Tibial nerve (tissue), 4 donors: ENCODE measurements at regions not wholly inside any gene's neighbourhood (a gene's known extent, or its start where the extent isn't known, plus 50 kb on each side); places are given as distances from the start of the nearest gene placed in this dataset.

Source experiments
- DNase-seq, 2 donors: peaks; one replicate each; pipeline ENCODE4 v3.0.0-alpha.2; 2019; ENCODE audit warnings: low spot score in 2 of 2
- H3K27ac ChIP-seq, 4 donors: fragments of 200-600 bp; sonication (generic) in 3 of 4; one replicate each; pipeline ENCODE4 v1.5.1; 2017 to 2019; ENCODE audit warnings: mild to moderate bottlenecking in 1 of 4
- H3K27me3 ChIP-seq, 2 donors: fragments of 200-600 bp; sonication (generic) in 1 of 2; one replicate each; pipeline versions ENCODE4 v1.5.1 to v1.6.0; 2017 to 2019
- H3K36me3 ChIP-seq, 3 donors: fragments of 200-600 bp; sonication (generic); one replicate each; pipeline ENCODE4 v1.5.1; 2018 to 2019
- H3K4me1 ChIP-seq, 4 donors: fragments of 200-600 bp; sonication (generic) in 3 of 4; one replicate each; pipeline ENCODE4 v1.5.1; 2017 to 2019
- H3K4me3 ChIP-seq, 4 donors: fragments of 200-600 bp; sonication (generic) in 3 of 4; one replicate each; pipeline ENCODE4 v1.5.1; 2017 to 2019; ENCODE audit warnings: mild to moderate bottlenecking in 1 of 4, moderate library complexity in 1 of 4
- H3K9me3 ChIP-seq, 4 donors: fragments of 200-600 bp; sonication (generic) in 3 of 4; one replicate each; pipeline ENCODE4 v1.5.1; 2017 to 2019
- EP300 ChIP-seq, 2 donors: sonication (generic); formaldehyde crosslinking; IDR thresholded peaks; one replicate each; pipeline ENCODE4 v1.6.1; 2017; ENCODE audit warnings: antibody characterized with exemption in 2 of 2, mild to moderate bottlenecking in 1 of 2
- POLR2A ChIP-seq, 2 donors: fragments of 450-650 bp; IDR thresholded peaks; one replicate each; pipeline ENCODE4 v1.6.1; 2017; ENCODE audit warnings: antibody characterized with exemption in 2 of 2, mild to moderate bottlenecking in 2 of 2, moderate library complexity in 2 of 2
- WGBS, 2 donors: methylation state at CpG; one replicate each; pipeline ENCODE4 v1.1.5; 2018; 5-methylcytosine and 5-hydroxymethylcytosine counted together
- TF ChIP-seq, protein P1 (sequence below), 5 experiments: fragments of 200-600 bp in 3 of 5; fragments of 450-650 bp in 2 of 5; sonication (generic) in 3 of 5; IDR thresholded peaks; one replicate each; pipeline ENCODE4 v1.5.1; 2016 to 2019; ENCODE audit warnings: antibody characterized with exemption in 5 of 5, mild to moderate bottlenecking in 3 of 5, moderate library complexity in 2 of 5

DNA sequence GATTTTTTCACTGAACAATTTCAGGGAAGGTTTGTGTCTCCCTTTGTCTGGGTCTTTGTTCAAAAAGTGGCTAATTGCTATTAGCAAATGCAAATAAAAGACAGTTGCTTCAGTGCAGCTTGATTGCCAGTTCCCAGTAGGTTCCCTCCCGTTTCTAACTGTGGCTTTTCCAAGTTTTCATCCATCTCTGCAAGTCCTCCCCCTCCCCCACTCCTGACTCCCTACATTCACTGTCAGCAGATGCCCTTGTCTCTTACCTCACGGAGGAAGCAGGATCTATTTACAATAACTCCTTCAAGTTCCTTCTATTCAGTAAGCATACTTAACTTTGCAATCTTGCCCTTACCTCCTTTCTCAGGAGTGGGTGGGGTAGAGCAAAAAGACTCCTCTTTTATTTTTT is 55.4 kb upstream of the SCEL start:
- 31 to 36% methylated on average over 2 of the region's 2 CpGs for WGBS, 2 donors
- Histone ChIP-seq H3K4me1 (peaks cover 0 to 24% (median 3%) of the 10 kb centered on the region in 4 donors), H3K27me3 (no peaks in the 10 kb centered on the region), H3K27ac (no peak overlapping the region), H3K36me3 (no peaks in the 10 kb centered on the region), H3K4me3 (no peak overlapping the region), H3K9me3 (no peaks in the 10 kb centered on the region)
- no peak for DNase-seq
- TF ChIP-seq POLR2A (IDR thresholded peaks at IDR 0.05): no peak
- TF ChIP-seq, protein P1, sequence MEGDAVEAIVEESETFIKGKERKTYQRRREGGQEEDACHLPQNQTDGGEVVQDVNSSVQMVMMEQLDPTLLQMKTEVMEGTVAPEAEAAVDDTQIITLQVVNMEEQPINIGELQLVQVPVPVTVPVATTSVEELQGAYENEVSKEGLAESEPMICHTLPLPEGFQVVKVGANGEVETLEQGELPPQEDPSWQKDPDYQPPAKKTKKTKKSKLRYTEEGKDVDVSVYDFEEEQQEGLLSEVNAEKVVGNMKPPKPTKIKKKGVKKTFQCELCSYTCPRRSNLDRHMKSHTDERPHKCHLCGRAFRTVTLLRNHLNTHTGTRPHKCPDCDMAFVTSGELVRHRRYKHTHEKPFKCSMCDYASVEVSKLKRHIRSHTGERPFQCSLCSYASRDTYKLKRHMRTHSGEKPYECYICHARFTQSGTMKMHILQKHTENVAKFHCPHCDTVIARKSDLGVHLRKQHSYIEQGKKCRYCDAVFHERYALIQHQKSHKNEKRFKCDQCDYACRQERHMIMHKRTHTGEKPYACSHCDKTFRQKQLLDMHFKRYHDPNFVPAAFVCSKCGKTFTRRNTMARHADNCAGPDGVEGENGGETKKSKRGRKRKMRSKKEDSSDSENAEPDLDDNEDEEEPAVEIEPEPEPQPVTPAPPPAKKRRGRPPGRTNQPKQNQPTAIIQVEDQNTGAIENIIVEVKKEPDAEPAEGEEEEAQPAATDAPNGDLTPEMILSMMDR (IDR thresholded peaks at IDR 0.05): no peak
- TF ChIP-seq EP300 (IDR thresholded peaks at IDR 0.05): no peak

DNA sequence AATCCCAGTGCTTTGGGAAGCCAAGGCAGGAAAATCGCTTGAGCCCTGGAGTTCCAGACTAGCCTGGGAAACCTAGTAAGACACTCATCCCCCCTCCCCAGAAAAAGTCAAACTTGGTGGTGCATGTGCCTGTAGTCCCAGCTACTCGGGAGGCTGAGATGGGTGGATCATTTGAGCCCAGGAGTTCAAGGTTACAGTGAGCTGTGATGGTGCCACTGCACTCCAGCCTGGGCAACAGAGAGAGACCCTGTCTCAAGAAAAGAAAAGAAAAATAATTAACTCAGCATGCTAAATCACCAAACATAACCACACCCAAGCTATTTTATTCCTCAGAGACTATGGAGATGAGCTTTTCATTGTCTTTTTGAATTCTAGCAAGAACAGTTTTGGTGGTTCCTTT is 56.2 kb upstream of the SCEL start:
- no peak overlapping the region for H3K27ac ChIP-seq
- peaks cover 0 to 24% (median 3%) of the 10 kb centered on the region in 4 donors for H3K4me1 ChIP-seq
- no peaks in the 10 kb centered on the region for H3K36me3 ChIP-seq
- no peaks in the 10 kb centered on the region for H3K27me3 ChIP-seq
- no peak for TF ChIP-seq POLR2A (IDR thresholded peaks at IDR 0.05)
- no peak for TF ChIP-seq EP300 (IDR thresholded peaks at IDR 0.05)
- TF ChIP-seq, protein P1 (IDR thresholded peaks at IDR 0.05): no peak
- no peak overlapping the region for H3K4me3 ChIP-seq
- H3K9me3 ChIP-seq: no peaks in the 10 kb centered on the region
- no peak for DNase-seq
- 78 to 79% methylated on average over 2 of the region's 2 CpGs for WGBS, 2 donors

DNA sequence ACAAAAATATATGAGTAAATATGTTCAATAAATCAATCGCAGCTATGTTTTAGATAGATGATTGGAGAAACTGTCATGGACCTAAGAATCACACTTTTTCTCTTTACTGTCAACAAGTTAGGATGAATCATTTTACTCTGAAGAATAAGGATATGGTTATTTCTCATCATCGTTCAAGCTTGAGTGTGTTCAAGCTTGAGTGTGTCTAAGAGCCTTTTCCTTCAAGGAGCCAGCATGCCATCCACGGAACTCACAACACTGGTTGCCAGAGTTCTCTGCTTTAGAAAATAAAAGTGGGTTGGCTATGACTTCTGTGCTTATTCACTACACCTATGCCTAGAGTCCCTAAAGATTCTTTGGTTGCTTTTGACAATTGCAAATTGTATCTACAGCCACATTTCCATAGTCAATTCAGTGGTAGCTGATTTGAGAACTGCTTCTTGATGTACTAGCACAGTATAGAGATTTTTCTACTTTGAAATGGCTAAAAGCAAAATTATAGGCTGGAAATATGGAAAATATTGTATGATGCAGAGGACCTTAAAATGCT is 58.1 kb upstream of the SCEL start:
- Histone ChIP-seq H3K36me3 (no peaks in the 10 kb centered on the region), H3K9me3 (no peaks in the 10 kb centered on the region), H3K4me1 (peaks cover 0 to 24% (median 3%) of the 10 kb centered on the region in 4 donors), H3K27ac (peak overlapping the region in 2 of 4 donors; percentile 28 to 75), H3K4me3 (no peak overlapping the region), H3K27me3 (no peaks in the 10 kb centered on the region)
- DNase-seq: no peak
- 80 to 84% methylated on average over 3 of the region's 3 CpGs for WGBS, 2 donors
- no peak for TF ChIP-seq POLR2A (IDR thresholded peaks at IDR 0.05)
- TF ChIP-seq EP300 (IDR thresholded peaks at IDR 0.05): no peak
- TF ChIP-seq, protein P1 (IDR thresholded peaks at IDR 0.05): no peak

DNA sequence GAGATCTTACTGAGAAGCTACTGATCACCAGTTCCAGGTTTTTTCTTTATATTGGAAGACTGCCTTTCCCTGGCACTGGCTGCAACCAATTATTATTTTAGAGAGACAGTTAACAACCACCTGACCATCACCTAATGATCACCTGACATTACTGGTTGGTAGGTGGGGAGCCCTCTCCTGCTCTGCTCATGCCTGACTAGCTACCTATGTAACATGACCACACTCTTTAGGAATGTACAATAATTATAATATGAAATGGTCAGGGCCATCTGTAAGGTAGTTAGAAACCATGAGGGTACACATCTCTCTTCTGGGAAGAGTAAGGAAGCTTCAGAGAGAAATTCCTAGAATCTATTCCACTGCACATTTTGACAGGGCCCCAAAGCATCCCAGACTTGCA is 59.0 kb upstream of the SCEL start:
- Histone ChIP-seq H3K27ac (no peak overlapping the region), H3K27me3 (no peaks in the 10 kb centered on the region), H3K36me3 (no peaks in the 10 kb centered on the region), H3K9me3 (no peaks in the 10 kb centered on the region), H3K4me1 (peaks cover 0 to 24% (median 3%) of the 10 kb centered on the region in 4 donors), H3K4me3 (no peak overlapping the region)
- DNase-seq: no peak
- TF ChIP-seq, protein P1 (IDR thresholded peaks at IDR 0.05): no peak
- no peak for TF ChIP-seq EP300 (IDR thresholded peaks at IDR 0.05)
- TF ChIP-seq POLR2A (IDR thresholded peaks at IDR 0.05): no peak

DNA sequence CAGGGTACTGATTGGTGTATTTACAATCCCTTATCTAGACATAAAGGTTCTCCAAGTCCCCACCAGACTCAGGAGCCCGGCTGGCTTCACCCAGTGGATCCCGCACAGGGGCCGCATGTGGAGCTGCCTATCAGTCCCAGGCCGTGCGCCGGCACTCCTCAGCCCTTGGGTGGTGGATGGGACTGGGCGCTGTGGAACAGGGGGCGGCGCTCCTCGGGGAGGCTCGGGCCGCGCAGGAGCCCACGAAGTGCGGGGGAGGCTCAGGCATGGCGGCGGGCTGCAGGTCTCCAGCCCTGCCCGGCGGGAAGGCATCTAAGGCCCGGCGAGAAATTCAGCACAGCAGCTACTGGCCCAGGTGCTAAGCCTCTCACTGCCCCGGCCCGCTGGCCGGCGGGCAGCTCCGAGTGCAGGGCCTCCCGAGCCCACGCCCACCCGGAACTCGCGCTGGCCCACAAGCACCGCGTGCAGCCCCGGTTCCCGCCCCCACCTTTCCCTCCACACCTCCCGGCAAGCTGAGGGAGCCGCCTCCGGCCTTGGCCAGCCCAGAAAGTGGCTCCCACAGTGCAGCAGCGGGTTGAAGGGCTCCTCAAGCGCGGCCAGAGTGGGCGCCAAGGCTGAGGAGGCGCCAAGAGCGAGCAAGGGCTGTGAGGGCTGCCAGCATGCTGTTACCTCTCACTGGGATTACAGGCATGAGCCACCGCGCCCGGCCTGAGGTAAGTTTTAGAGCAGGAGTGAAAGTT is 60.0 kb upstream of the SCEL start:
- Histone ChIP-seq H3K4me1 (peaks cover 0 to 24% (median 3%) of the 10 kb centered on the region in 4 donors), H3K9me3 (no peaks in the 10 kb centered on the region), H3K27ac (no peak overlapping the region), H3K4me3 (no peak overlapping the region), H3K27me3 (no peaks in the 10 kb centered on the region), H3K36me3 (no peaks in the 10 kb centered on the region)
- WGBS, 2 donors: 97% methylated on average over 42 of the region's 47 CpGs
- no peak for DNase-seq
- TF ChIP-seq, protein P1 (IDR thresholded peaks at IDR 0.05): no peak
- no peak for TF ChIP-seq POLR2A (IDR thresholded peaks at IDR 0.05)
